ENCODE measurements at regions not wholly inside any gene's neighbourhood (a gene's known extent, or its start where the extent isn't known, plus 50 kb on each side); places are given as distances from the start of the nearest gene placed in this dataset.
"Not testable (repeated sequence)": the region's sequence is repeated elsewhere in the genome, so short reads cannot be mapped to it uniquely, and the experiment has no call there.

- DNase-seq (ENCODE audit: low spot score), result no peak
Measured at GRCh38 chr5:123294544-123294943, 128.7 kb downstream of the CEP120 start.

- DNase-seq (ENCODE audit: low spot score), result no peak
Measured at GRCh38 chr5:123289210-123289609, 134.0 kb downstream of the CEP120 start.

- no peak for DNase-seq (ENCODE audit: low spot score)
Measured at GRCh38 chr5:123287881-123288280, 135.3 kb downstream of the CEP120 start.

- DNase-seq (ENCODE audit: low spot score), result no peak
Measured at GRCh38 chr5:123286891-123287290, 136.3 kb downstream of the CEP120 start.

GRCh38 chr5:123285122-123286023 is 137.8 kb downstream of the CEP120 start:
- DNase-seq (ENCODE audit: low spot score), result peak; percentile 39

GRCh38 chr5:123283499-123283898 is 139.7 kb downstream of the CEP120 start:
- DNase-seq (ENCODE audit: low spot score), result no peak

GRCh38 chr5:123283031-123283430 is 140.2 kb downstream of the CEP120 start:
- no peak for DNase-seq (ENCODE audit: low spot score)

GRCh38 chr5:123282444-123282843 is 140.8 kb downstream of the CEP120 start:
- no peak for DNase-seq (ENCODE audit: low spot score)

GRCh38 chr5:123280854-123281253 is 142.3 kb downstream of the CEP120 start:
- DNase-seq (ENCODE audit: low spot score), result not testable (repeated sequence)

GRCh38 chr5:123279136-123279535 is 144.1 kb downstream of the CEP120 start:
- no peak for DNase-seq (ENCODE audit: low spot score)

GRCh38 chr5:123278284-123278683 is 144.9 kb downstream of the CEP120 start:
- DNase-seq (ENCODE audit: low spot score), result no peak

- no peak for DNase-seq (ENCODE audit: low spot score)
Measured at GRCh38 chr5:123273984-123274383, 149.2 kb downstream of the CEP120 start.

GRCh38 chr5:123273095-123273494 is 150.1 kb downstream of the CEP120 start:
- DNase-seq (ENCODE audit: low spot score), result no peak

GRCh38 chr5:123269851-123270250 is 153.4 kb downstream of the CEP120 start:
- DNase-seq (ENCODE audit: low spot score), result no peak

GRCh38 chr5:123269436-123269835 is 153.8 kb downstream of the CEP120 start:
- no peak for DNase-seq (ENCODE audit: low spot score)

GRCh38 chr5:123266365-123266764 is 156.8 kb downstream of the CEP120 start:
- no peak for DNase-seq (ENCODE audit: low spot score)

- no peak for DNase-seq (ENCODE audit: low spot score)
Measured at GRCh38 chr5:123265551-123265950, 157.7 kb downstream of the CEP120 start.

GRCh38 chr5:123264394-123264793 is 158.8 kb downstream of the CEP120 start:
- no peak for DNase-seq (ENCODE audit: low spot score)

- DNase-seq (ENCODE audit: low spot score), result no peak
Measured at GRCh38 chr5:123263859-123264258, 159.3 kb downstream of the CEP120 start.

GRCh38 chr5:123262216-123262823 is 160.9 kb downstream of the CEP120 start:
- no peak for DNase-seq (ENCODE audit: low spot score)

- DNase-seq (ENCODE audit: low spot score), result no peak
Measured at GRCh38 chr5:123261752-123262151, 161.5 kb downstream of the CEP120 start.

- DNase-seq (ENCODE audit: low spot score), result no peak
Measured at GRCh38 chr5:123249446-123249845, 160.4 kb downstream of the PRDM6 start.

GRCh38 chr5:123245689-123246088 is 156.6 kb downstream of the PRDM6 start:
- no peak for DNase-seq (ENCODE audit: low spot score)
